SKM-1 (cell line): ENCODE measurements at regions not wholly inside any gene's neighbourhood (a gene's known extent, or its start where the extent isn't known, plus 50 kb on each side); places are given as distances from the start of the nearest gene placed in this dataset.

Experiments used
- DNase-seq: peaks from one replicate; lab custom pipeline; 2025; ENCODE audit not compliant: unreplicated experiment; lab: John Stamatoyannopoulos, UW

- DNase-seq, result no peak
Observed at GRCh38 chr6:22231050-22231449, 65.8 kb downstream of the PRL start.

DNA sequence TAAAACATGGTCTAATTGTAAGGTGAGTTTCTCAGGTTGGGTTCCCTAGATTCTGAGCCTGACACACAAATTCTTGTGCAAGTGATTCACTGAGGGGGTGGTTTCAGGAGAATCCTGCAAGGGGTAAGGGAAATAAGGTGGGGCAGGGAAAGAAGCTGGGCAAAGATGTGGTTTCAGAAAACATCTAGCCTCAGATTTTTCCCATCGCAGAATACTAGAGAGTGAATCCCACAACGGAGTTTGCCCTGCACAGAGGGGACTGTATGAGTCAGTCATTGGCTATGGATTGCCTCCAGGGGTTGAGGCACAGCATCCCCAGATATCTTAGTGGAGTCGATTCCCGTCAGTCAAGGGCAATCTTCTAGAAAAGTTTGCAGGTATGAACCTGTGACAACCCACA lies 65.2 kb downstream of the PRL start:
- no peak for DNase-seq

DNA sequence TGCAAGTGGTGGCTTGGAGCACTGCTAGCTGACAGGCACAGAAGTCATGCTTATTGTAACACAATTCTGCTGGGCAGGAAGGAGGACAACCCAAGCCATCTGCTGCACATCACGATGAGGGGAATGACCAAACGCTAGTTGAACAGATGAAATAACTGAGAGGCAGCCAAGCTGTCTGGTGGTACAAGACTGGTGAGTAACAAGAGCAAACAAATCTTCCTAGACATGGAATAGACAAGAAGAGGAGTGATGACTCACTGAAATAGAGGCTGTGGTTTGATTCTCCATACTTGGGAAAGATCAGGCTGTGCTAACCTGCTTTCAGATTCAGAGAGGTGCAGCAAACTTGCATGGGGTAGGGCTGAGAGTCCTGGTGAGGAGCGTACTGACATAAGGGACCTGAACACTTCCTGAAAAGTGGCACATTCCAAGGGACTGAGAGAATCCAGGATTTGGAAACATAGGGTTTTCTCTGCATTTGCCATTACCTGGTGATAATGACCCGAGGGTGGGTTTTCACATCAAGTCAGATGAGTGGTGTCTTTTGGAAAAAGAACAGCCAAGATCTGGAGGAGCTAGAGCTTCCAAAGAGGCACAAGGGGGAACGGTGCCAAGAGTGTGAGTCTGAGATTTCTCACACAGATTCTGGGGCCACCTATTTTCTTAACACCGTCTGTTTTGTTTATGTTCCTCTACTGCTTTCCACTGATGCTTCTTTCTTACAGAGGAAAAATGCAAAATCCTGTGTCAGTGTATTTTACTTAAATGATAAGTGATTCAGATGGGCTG lies 60.0 kb downstream of the PRL start:
- no peak for DNase-seq
